Tibial artery (tissue), 4 donors: ENCODE measurements at regions not wholly inside any gene's neighbourhood (a gene's known extent, or its start where the extent isn't known, plus 50 kb on each side); places are given as distances from the start of the nearest gene placed in this dataset.

Source experiments
- DNase-seq, 2 donors: peaks; one replicate each; pipeline ENCODE4 v3.0.0-alpha.2; 2019
- H3K27ac ChIP-seq, 2 donors: fragments of 200-600 bp; sonication (generic) in 1 of 2; 1 replicate in 1 of 2; 2 replicates in 1 of 2; pipeline ENCODE4 v1.5.1; 2018 to 2019; ENCODE audit warnings: mild to moderate bottlenecking in 1 of 2
- H3K27me3 ChIP-seq, 2 donors: fragments of 200-600 bp; sonication (generic) in 1 of 2; one replicate each; pipeline versions ENCODE4 v1.5.1 to v1.6.0; 2016 to 2019
- H3K36me3 ChIP-seq, 3 donors: fragments of 200-600 bp; sonication (generic) in 2 of 3; one replicate each; pipeline ENCODE4 v1.5.1; 2016 to 2019; ENCODE audit warnings: mild to moderate bottlenecking in 2 of 3
- H3K4me1 ChIP-seq, 4 donors: fragments of 200-600 bp; sonication (generic) in 2 of 4; 1 replicate in 3 of 4; 2 replicates in 1 of 4; pipeline ENCODE4 v1.5.1; 2016 to 2019
- H3K4me3 ChIP-seq, 2 donors: fragments of 200-600 bp; sonication (generic) in 1 of 2; 1 replicate in 1 of 2; 2 replicates in 1 of 2; pipeline ENCODE4 v1.5.1; 2018 to 2019; ENCODE audit warnings: mild to moderate bottlenecking in 2 of 2
- H3K9me3 ChIP-seq, 3 donors: fragments of 200-600 bp; sonication (generic) in 1 of 3; one replicate each; pipeline ENCODE4 v1.5.1; 2016 to 2019
- CTCF ChIP-seq, 2 experiments: fragments of 200-600 bp in 1 of 2; fragments of 450-650 bp in 1 of 2; IDR thresholded peaks; one replicate each; pipeline ENCODE4 v1.5.1; 2017 to 2019; ENCODE audit warnings: antibody characterized with exemption in 2 of 2, mild to moderate bottlenecking in 1 of 2, moderate library complexity in 1 of 2
- intact Hi-C: fragments of 100-400 bp; cut with DNase I; formaldehyde crosslinking; loops from one replicate; pipeline ENCODE4 v1.15.0; 2023; ENCODE audit warnings: low total_unique reads

GRCh38 chr7:36010656-36011587, 142.1 kb upstream of the EEPD1 start:
- H3K27me3 ChIP-seq: no peaks in the 10 kb centered on the region
- DNase-seq: no peak
- intact Hi-C loops: no loop called here
- no peaks in the 10 kb centered on the region for H3K9me3 ChIP-seq
- H3K36me3 ChIP-seq: no peaks in the 10 kb centered on the region
- H3K4me3 ChIP-seq: no peak overlapping the region
- no peak for TF ChIP-seq CTCF (IDR thresholded peaks at IDR 0.05)
- no peak overlapping the region for H3K27ac ChIP-seq
- no peaks in the 10 kb centered on the region for H3K4me1 ChIP-seq

- H3K27me3 ChIP-seq: no peaks in the 10 kb centered on the region
- no peak overlapping the region for H3K27ac ChIP-seq
- no peaks in the 10 kb centered on the region for H3K36me3 ChIP-seq
- no peak for DNase-seq
- TF ChIP-seq CTCF (IDR thresholded peaks at IDR 0.05): no peak
- H3K4me1 ChIP-seq: no peaks in the 10 kb centered on the region
- intact Hi-C loops: no loop called here
- no peak overlapping the region for H3K4me3 ChIP-seq
- H3K9me3 ChIP-seq: no peaks in the 10 kb centered on the region
Measured at GRCh38 chr7:36011588-36011965, 141.5 kb upstream of the EEPD1 start.

GRCh38 chr7:36013246-36014014, 139.6 kb upstream of the EEPD1 start:
- Histone ChIP-seq H3K36me3 (no peaks in the 10 kb centered on the region), H3K4me3 (no peak overlapping the region), H3K27ac (no peak overlapping the region), H3K4me1 (no peaks in the 10 kb centered on the region), H3K27me3 (no peaks in the 10 kb centered on the region), H3K9me3 (no peaks in the 10 kb centered on the region)
- no peak for TF ChIP-seq CTCF (IDR thresholded peaks at IDR 0.05)
- no peak for DNase-seq
- intact Hi-C loops: no loop called here

GRCh38 chr7:36014961-36015360, 138.1 kb upstream of the EEPD1 start:
- intact Hi-C loops: no loop called here
- no peak for DNase-seq
- H3K36me3 ChIP-seq: no peaks in the 10 kb centered on the region
- TF ChIP-seq CTCF (IDR thresholded peaks at IDR 0.05): no peak
- no peak overlapping the region for H3K4me3 ChIP-seq
- no peaks in the 10 kb centered on the region for H3K9me3 ChIP-seq
- H3K27ac ChIP-seq: no peak overlapping the region
- peaks cover 0 to under 1% (median 0%) of the 10 kb centered on the region in 4 donors for H3K4me1 ChIP-seq
- H3K27me3 ChIP-seq: no peaks in the 10 kb centered on the region

- TF ChIP-seq CTCF (IDR thresholded peaks at IDR 0.05): no peak
- no peak for DNase-seq
- H3K9me3 ChIP-seq: no peaks in the 10 kb centered on the region
- peaks cover 0 to 6% (median 0%) of the 10 kb centered on the region in 4 donors for H3K4me1 ChIP-seq
- no peak overlapping the region for H3K27ac ChIP-seq
- no peaks in the 10 kb centered on the region for H3K36me3 ChIP-seq
- intact Hi-C loops: no loop called here
- H3K4me3 ChIP-seq: no peak overlapping the region
- no peaks in the 10 kb centered on the region for H3K27me3 ChIP-seq
Measured at GRCh38 chr7:36015733-36016132, 137.3 kb upstream of the EEPD1 start.
